H1 (cell line): ENCODE measurements at regions not wholly inside any gene's neighbourhood (a gene's known extent, or its start where the extent isn't known, plus 50 kb on each side); places are given as distances from the start of the nearest gene placed in this dataset.

Experiments used
- CTCF ChIA-PET: fragments of 300-600 bp; sonication (Branson Sonifier 250); formaldehyde crosslinking; loops from one replicate; lab custom pipeline; 2021; ENCODE audit not compliant: partially characterized antibody; lab: Charles Lee
- POLR2A ChIA-PET: fragments of 300-600 bp; sonication (Branson Sonifier 250); formaldehyde crosslinking; loops from one replicate; lab custom pipeline; 2021; ENCODE audit warnings: inconsistent platforms; ENCODE audit not compliant: partially characterized antibody; lab: Charles Lee
- DNase-seq, 2 experiments: peaks; one replicate each; pipeline versions ENCODE4 v3.0.0 to v3.0.0-alpha.2; 2010 to 2022; ENCODE audit warnings: low spot score in 2 of 2, low read depth in 1 of 2, mixed read lengths in 1 of 2
- FAIRE-seq: peaks from 2 replicates; lab custom pipeline; 2011; peaks lifted over from hg19 to GRCh38; lab: Jason Lieb, UNC
- H2AFZ ChIP-seq: 2 replicates; pipeline ENCODE4 v1.8.1; 2012; ENCODE audit warnings: low read length, inconsistent platforms
- H2AK5ac ChIP-seq: 2 replicates; pipeline ENCODE4 v1.6.1; 2013; ENCODE audit warnings: low read depth, low read length
- H2BK120ac ChIP-seq: replicated peaks from 2 replicates; pipeline ENCODE3; 2013; ENCODE audit warnings: low read depth, low read length, inconsistent platforms
- H2BK12ac ChIP-seq: 2 replicates; pipeline ENCODE4 v1.6.1; 2013; ENCODE audit warnings: low read depth, low read length
- H2BK15ac ChIP-seq: 2 replicates; pipeline ENCODE4 v1.6.1; 2013; ENCODE audit warnings: low read length
- H2BK20ac ChIP-seq: 2 replicates; pipeline ENCODE4 v1.6.1; 2013; ENCODE audit warnings: low read length
- H2BK5ac ChIP-seq: 2 replicates; pipeline ENCODE4 v1.6.1; 2013; ENCODE audit warnings: low read depth, low read length
- H3K14ac ChIP-seq: 2 replicates; pipeline ENCODE4 v1.6.1; 2013; ENCODE audit warnings: inconsistent platforms; ENCODE audit not compliant: insufficient read length
- H3K18ac ChIP-seq: 2 replicates; pipeline ENCODE4 v1.6.1; 2013; ENCODE audit warnings: low read length; ENCODE audit errors: extremely low read depth
- H3K23ac ChIP-seq: 2 replicates; pipeline ENCODE4 v1.6.1; 2013; ENCODE audit warnings: inconsistent platforms; ENCODE audit not compliant: insufficient read length
- H3K23me2 ChIP-seq: 2 replicates; pipeline ENCODE4 v1.6.1; 2013; ENCODE audit warnings: low read depth, low read length
- H3K27ac ChIP-seq: 2 replicates; pipeline ENCODE4 v1.6.1; 2011; ENCODE audit warnings: low read depth, low read length, inconsistent platforms
- H3K27me3 ChIP-seq, 4 experiments: replicated peaks in 1 of 4; 1 replicate in 1 of 4; 2 replicates in 3 of 4; pipeline versions ENCODE4 v1.6.1 to v1.8.1; 2011 to 2013; ENCODE audit warnings: low read length in 3 of 4, mild to moderate bottlenecking in 3 of 4, inconsistent platforms in 2 of 4, mixed read lengths in 2 of 4, moderate library complexity in 1 of 4; ENCODE audit not compliant: control insufficient read depth in 3 of 4, insufficient read depth in 3 of 4; ENCODE audit errors: extremely low read depth in 1 of 4
- H3K36me3 ChIP-seq, 4 experiments: 2 replicates each; pipeline versions ENCODE4 v1.6.1 to v1.8.1; 2011 to 2013; ENCODE audit warnings: mild to moderate bottlenecking in 4 of 4, low read length in 3 of 4, moderate library complexity in 2 of 4, control low read depth in 1 of 4, inconsistent platforms in 1 of 4; ENCODE audit not compliant: insufficient read depth in 4 of 4, control insufficient read depth in 2 of 4
- H3K4ac ChIP-seq: replicated peaks from 2 replicates; pipeline ENCODE3; 2013; ENCODE audit warnings: low read length, low read depth, mixed read lengths, inconsistent platforms; ENCODE audit not compliant: insufficient read length
- H3K4me1 ChIP-seq, 4 experiments: replicated peaks in 1 of 4; 1 replicate in 1 of 4; 2 replicates in 3 of 4; pipeline versions ENCODE4 v1.6.1 to v1.8.1; 2011 to 2013; ENCODE audit warnings: low read length in 3 of 4, inconsistent platforms in 2 of 4, mixed read lengths in 1 of 4; ENCODE audit not compliant: insufficient read depth in 4 of 4, control insufficient read depth in 3 of 4
- H3K4me2 ChIP-seq, 2 experiments: 2 replicates each; pipeline versions ENCODE4 v1.6.1 to v1.8.1; 2011 to 2013; ENCODE audit warnings: low read depth in 2 of 2, low read length in 2 of 2, control low read depth in 1 of 2, inconsistent platforms in 1 of 2, mild to moderate bottlenecking in 1 of 2; ENCODE audit not compliant: insufficient read depth in 1 of 2
- H3K4me3 ChIP-seq, 4 experiments: fragments of 200-600, 300-600 bp in 1 of 4; sonication (generic), shearing (Covaris generic), sonication (Bioruptor Twin) in 1 of 4; 2 replicates each; pipeline versions ENCODE4 v1.5.1 to v1.8.1; 2011 to 2016; ENCODE audit warnings: low read length in 4 of 4, low read depth in 3 of 4, control low read depth in 2 of 4, inconsistent platforms in 2 of 4, mild to moderate bottlenecking in 2 of 4, mixed read lengths in 1 of 4, moderate library complexity in 1 of 4; ENCODE audit not compliant: insufficient read depth in 2 of 4; ENCODE audit errors: extremely low read depth in 1 of 4
- H3K56ac ChIP-seq: replicated peaks from 2 replicates; pipeline ENCODE3; 2013; ENCODE audit warnings: low read depth, mild to moderate bottlenecking, mixed read lengths, low read length, inconsistent platforms; ENCODE audit not compliant: insufficient read length
- H3K79me1 ChIP-seq: 2 replicates; pipeline ENCODE4 v1.6.1; 2013; ENCODE audit warnings: low read depth, low read length, control low read depth
- H3K79me2 ChIP-seq, 2 experiments: 2 replicates each; pipeline versions ENCODE4 v1.6.1 to v1.8.1; 2012 to 2013; ENCODE audit warnings: low read length in 2 of 2, mild to moderate bottlenecking in 2 of 2, inconsistent platforms in 1 of 2; ENCODE audit not compliant: insufficient read depth in 2 of 2, control insufficient read depth in 1 of 2
- H3K9ac ChIP-seq, 4 experiments: replicated peaks in 1 of 4; 1 replicate in 1 of 4; 2 replicates in 3 of 4; pipeline versions ENCODE4 v1.6.1 to v1.8.1; 2011 to 2013; ENCODE audit warnings: low read depth in 3 of 4, low read length in 3 of 4, control low read depth in 2 of 4, mild to moderate bottlenecking in 2 of 4, moderate library complexity in 2 of 4, inconsistent platforms in 1 of 4; ENCODE audit errors: extremely low read depth in 1 of 4
- H3K9me3 ChIP-seq, 2 experiments: 2 replicates each; pipeline versions ENCODE4 v1.6.1 to v1.8.1; 2012 to 2013; ENCODE audit warnings: mild to moderate bottlenecking in 2 of 2, moderate library complexity in 2 of 2, control low read depth in 1 of 2, inconsistent platforms in 1 of 2, low read depth in 1 of 2, low read length in 1 of 2, mixed read lengths in 1 of 2; ENCODE audit not compliant: insufficient read depth in 2 of 2
- H4K20me1 ChIP-seq, 2 experiments: replicated peaks in 1 of 2; 2 replicates each; pipeline versions ENCODE3 to v1.8.1; 2011 to 2013; ENCODE audit warnings: inconsistent platforms in 2 of 2, low read length in 2 of 2, mild to moderate bottlenecking in 1 of 2; ENCODE audit not compliant: insufficient read depth in 2 of 2, control insufficient read depth in 1 of 2
- H4K5ac ChIP-seq: 2 replicates; pipeline ENCODE4 v1.6.1; 2013; ENCODE audit warnings: low read length, low read depth, mixed read lengths, inconsistent platforms; ENCODE audit not compliant: insufficient read length
- H4K8ac ChIP-seq: 2 replicates; pipeline ENCODE4 v1.8.0; 2013; ENCODE audit warnings: mild to moderate bottlenecking, moderate library complexity, low read length, inconsistent platforms; ENCODE audit not compliant: insufficient read depth; ENCODE audit errors: extremely low read depth
- H4K91ac ChIP-seq: replicated peaks from 2 replicates; pipeline ENCODE3; 2013; ENCODE audit warnings: low read length, mixed read lengths, inconsistent platforms; ENCODE audit not compliant: insufficient read length
- GTF2F1 ChIP-seq: IDR thresholded peaks from 2 replicates; pipeline ENCODE4 v1.6.1; 2012; ENCODE audit warnings: low read depth, low read length, improper control_type of control experiment, borderline replicate concordance
- HDAC2 ChIP-seq, 2 experiments: fragments of 300-600 bp in 1 of 2; sonication (generic) in 1 of 2; IDR thresholded peaks; 2 replicates each; pipeline ENCODE4 v1.6.1; 2011 to 2012; ENCODE audit warnings: low read depth in 2 of 2, low read length in 2 of 2, mild to moderate bottlenecking in 2 of 2, moderate library complexity in 2 of 2, borderline replicate concordance in 1 of 2, inconsistent platforms in 1 of 2
- HDAC6 ChIP-seq: IDR thresholded peaks from one replicate; pipeline ENCODE4 v1.7.1; 2012; ENCODE audit warnings: low read depth, mild to moderate bottlenecking, inconsistent platforms, low read length, moderate library complexity
- PHF8 ChIP-seq: fragments of 200-600 bp; sonication (generic); conservative IDR thresholded peaks from 2 replicates; pipeline ENCODE4 v1.7.1; 2012; ENCODE audit warnings: low read depth, mild to moderate bottlenecking, inconsistent platforms, low read length, moderate library complexity
- POLR2A ChIP-seq, 2 experiments: IDR thresholded peaks; 1 replicate in 1 of 2; 2 replicates in 1 of 2; pipeline ENCODE4 v1.6.1; 2011; ENCODE audit warnings: low read depth in 2 of 2, low read length in 2 of 2, mild to moderate bottlenecking in 2 of 2; ENCODE audit errors: control extremely low read depth in 1 of 2
- RFX5 ChIP-seq: IDR thresholded peaks from 2 replicates; pipeline ENCODE4 v1.6.1; 2011; ENCODE audit warnings: low read depth, low read length, improper control_type of control experiment, borderline replicate concordance
- SIN3A ChIP-seq, 2 experiments: IDR thresholded peaks in 1 of 2; conservative IDR thresholded peaks in 1 of 2; 2 replicates each; pipeline ENCODE4 v1.6.1; 2011 to 2012; ENCODE audit warnings: low read length in 2 of 2, improper control_type of control experiment in 1 of 2, low read depth in 1 of 2, mild to moderate bottlenecking in 1 of 2
- ZNF274 ChIP-seq: IDR thresholded peaks from 2 replicates; pipeline ENCODE4 v1.7.0; 2012; ENCODE audit warnings: low read length, borderline replicate concordance; ENCODE audit errors: extremely low read depth
- WGBS, 2 experiments: shearing (Covaris generic) in 1 of 2; methylation state at CpG; one replicate each; pipeline versions ENCODE4 v1.1.6 to v1.1.7; 2013 to 2015; ENCODE audit warnings: low lambda C conversion rate in 2 of 2, mixed read lengths in 2 of 2, inconsistent platforms in 1 of 2, low coverage in 1 of 2, missing lambda C conversion rate in 1 of 2; ENCODE audit not compliant: insufficient replicate concordance in 2 of 2, insufficient coverage in 1 of 2, insufficient read length in 1 of 2; ENCODE audit errors: extremely low coverage in 1 of 2, missing lambda C conversion rate in 1 of 2; 5-methylcytosine and 5-hydroxymethylcytosine counted together

DNA sequence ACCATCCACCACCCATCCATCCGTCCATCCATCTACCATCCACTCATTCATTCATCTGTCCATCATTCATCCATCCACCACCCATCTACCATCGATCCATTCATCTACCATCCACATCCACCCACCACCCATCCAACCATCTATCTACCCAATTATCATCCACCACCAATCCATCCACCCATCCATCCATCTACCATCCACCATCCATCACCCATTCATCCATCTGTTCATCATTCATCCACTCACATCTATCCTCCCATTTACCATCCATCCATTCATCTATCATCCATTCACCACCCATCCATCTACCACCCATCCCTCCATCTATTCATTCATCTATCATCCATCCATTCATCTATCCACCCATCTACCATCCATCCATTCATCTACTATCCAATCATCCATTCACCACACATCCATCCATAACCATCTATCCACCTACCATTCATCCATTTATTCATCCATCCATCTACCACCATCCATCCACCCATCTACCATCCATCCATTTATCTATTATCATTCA lies 188.8 kb downstream of the JCAD start:
- Histone ChIP-seq H2AK5ac (no peak overlapping the region), H2BK20ac (no peak overlapping the region), H2AFZ (no peak overlapping the region), H2BK12ac (no peak overlapping the region), H3K14ac (no peak overlapping the region), H3K23me2 (peaks cover 10% of the 10 kb centered on the region; the same call in 1 of the 2 replicates), H2BK120ac (no peak overlapping the region), H3K9ac (no peak overlapping the region), H3K4ac (no peak overlapping the region), H4K91ac (no peak overlapping the region), H3K23ac (no peak overlapping the region), H3K27me3 (no peaks in the 10 kb centered on the region), H3K56ac (peak overlapping the region; percentile 79), H2BK5ac (no peak overlapping the region), H3K4me2 (no peak overlapping the region), H3K18ac (no peak overlapping the region), H4K5ac (no peak overlapping the region), H3K27ac (no peak overlapping the region), H4K20me1 (peaks cover 0 to 5% of the 10 kb centered on the region in 2 experiments), H3K4me1 (no peaks in the 10 kb centered on the region), H3K4me3 (no peak overlapping the region), H2BK15ac (no peak overlapping the region), H3K36me3 (no peaks in the 10 kb centered on the region), H4K8ac (no peak overlapping the region), H3K79me2 (no peaks in the 10 kb centered on the region), H3K9me3 (no peaks in the 10 kb centered on the region), H3K79me1 (no peaks in the 10 kb centered on the region)
- CTCF ChIA-PET: no interaction called here
- DNase-seq (no peak), FAIRE-seq (no peak)
- 89% methylated on average over 2 of the region's 2 CpGs; no CpG with 5 or more reads in 1 of the 2 experiments for WGBS, 2 experiments
- POLR2A ChIA-PET: no interaction called here
- TF ChIP-seq HDAC6 (no peak), HDAC2 (IDR thresholded peaks at IDR 0.05; ENCODE audit: borderline replicate concordance in 1 of 2, low read depth in 2 of 2, low read length in 2 of 2) (no peak), SIN3A (conservative IDR thresholded peaks at IDR 0.05 in 1 of 2, IDR thresholded peaks at IDR 0.05 in 1 of 2; ENCODE audit: low read depth in 1 of 2, low read length in 2 of 2) (no peak), POLR2A (IDR thresholded peaks at IDR 0.05; ENCODE audit: control extremely low read depth in 1 of 2, low read depth in 2 of 2, low read length in 2 of 2) (no peak), ZNF274 (no peak), RFX5 (no peak), GTF2F1 (no peak), PHF8 (no peak)
